Stimulated activated CD8-positive, alpha-beta memory T cell treated with anti-CD3 and anti-CD28 coated beads, Interleukin-4, amount 100 ng/mL, for 1 hour (primary cell): ENCODE measurements at regions not wholly inside any gene's neighbourhood (a gene's known extent, or its start where the extent isn't known, plus 50 kb on each side); places are given as distances from the start of the nearest gene placed in this dataset.
"Not testable (repeated sequence)": the region's sequence is repeated elsewhere in the genome, so short reads cannot be mapped to it uniquely, and the experiment has no call there.

ENCODE experiments used
- DNase-seq, 2 donors: peaks; one replicate each; pipeline ENCODE4 v3.0.0-alpha.2; 2020; ENCODE audit warnings: low read depth in 2 of 2, low spot score in 1 of 2

DNA sequence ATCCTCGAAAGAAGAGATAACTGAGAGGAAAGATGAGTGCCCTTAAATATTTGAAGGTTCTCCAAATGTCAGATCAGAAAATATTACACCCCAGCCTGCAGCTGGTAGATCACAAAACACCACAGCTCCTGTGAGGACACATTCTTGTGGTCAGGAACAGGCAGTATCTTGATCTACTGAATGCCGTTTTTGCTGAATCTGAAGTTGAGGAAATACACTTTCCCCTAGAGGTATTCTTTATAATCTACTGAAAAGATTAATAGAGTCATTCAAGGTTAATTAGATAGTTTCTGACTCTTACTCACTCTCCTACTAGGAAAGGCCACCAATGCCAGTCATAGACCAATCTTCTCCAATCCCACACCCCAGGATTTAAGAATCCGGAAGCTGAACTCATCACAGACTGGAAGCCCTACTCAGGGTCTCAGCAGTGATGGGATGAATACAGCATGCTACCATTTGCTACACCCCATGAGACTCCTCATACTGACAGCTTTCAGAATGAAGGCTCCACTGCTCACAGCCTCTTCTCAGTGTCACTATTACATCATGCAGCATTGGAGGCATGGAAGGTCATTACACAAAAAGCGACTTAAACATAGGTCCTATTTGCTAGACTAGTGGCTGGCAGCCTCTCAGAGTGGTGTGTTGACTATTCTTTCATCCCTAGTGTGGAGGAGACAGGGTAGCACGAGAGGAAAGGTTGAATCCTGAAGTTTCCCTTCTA, 143.9 kb upstream of the SLC1A3 start:
- DNase-seq: no peak

DNA sequence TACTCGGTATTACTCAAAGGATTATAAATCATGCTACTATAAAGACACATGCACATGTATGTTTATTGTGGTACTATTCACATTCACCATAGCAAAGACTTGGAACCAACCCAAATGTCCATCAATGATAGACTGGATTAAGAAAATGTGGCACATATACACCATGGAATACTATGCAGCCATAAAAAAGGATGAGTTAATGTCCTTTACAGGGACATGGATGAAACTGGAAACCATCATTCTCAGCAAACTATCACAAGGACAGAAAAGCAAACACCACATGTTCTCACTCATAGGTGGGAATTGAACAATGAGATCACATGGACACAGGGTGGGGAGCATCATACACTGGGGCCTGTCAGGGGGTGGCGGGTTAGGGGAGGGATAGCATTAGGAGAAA, 130.5 kb upstream of the SLC1A3 start:
- DNase-seq: not testable (repeated sequence)

DNA sequence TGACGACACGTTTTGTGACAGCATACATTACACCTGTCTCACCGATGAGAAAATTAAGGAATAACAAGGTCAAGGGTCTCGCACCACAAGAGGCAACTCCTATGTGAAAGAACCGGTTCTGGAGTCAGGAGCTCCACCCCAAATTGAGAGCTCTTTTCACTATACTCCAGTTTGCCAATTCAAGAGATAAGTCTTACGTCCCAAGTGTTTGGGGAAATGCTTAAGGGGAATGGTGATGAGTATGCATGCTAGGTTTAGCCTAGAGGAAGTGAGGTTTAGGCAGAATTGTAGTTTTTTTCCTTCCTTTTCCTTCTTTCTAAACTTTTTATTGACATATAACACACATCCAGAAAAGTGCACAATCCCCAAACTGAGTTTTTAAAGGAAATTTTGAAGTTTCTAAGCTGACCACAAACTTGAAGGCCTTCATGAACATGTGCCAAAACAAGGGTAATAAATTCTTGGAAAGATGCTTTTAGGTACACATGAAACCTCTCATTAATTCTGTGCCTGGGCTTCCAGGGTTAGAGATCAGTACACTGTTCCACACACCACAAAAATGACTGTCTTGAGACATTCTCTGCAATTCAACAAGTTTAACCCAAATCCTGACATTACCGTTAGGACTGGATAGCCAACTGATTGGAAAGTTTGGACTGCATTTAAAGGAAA, 127.6 kb upstream of the SLC1A3 start:
- DNase-seq: no peak

DNA sequence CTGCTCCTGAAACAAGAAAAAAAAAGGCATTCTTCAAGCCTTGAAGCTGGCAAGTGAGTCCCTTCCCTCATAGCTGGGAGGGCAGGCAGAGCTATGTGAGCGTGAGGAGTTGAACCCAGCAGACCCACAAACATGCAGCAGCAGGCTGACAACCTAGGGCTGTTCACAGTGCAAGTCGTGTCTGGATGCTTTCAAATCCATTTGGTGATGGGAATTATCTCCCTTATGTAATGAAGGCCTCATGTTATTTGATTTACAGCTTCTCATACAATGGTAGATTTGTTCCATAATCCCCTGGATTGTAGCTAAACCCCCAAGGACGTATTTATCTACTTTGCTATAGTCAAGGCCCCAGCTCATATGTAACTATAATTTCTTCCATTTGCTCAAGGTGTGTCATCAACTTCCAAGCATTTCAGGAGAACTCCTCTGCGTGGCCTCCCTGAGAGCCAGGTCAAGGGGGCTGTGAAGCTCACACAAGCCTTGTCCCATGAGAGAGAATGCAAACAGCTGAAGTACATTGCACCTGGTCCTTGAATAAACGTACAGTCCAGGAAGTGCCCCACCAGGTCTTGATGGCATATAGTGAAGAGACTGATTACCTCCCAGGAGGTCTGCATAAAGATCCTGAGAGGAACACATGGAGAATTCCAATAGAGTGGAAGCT, 124.8 kb upstream of the SLC1A3 start:
- no peak for DNase-seq

DNA sequence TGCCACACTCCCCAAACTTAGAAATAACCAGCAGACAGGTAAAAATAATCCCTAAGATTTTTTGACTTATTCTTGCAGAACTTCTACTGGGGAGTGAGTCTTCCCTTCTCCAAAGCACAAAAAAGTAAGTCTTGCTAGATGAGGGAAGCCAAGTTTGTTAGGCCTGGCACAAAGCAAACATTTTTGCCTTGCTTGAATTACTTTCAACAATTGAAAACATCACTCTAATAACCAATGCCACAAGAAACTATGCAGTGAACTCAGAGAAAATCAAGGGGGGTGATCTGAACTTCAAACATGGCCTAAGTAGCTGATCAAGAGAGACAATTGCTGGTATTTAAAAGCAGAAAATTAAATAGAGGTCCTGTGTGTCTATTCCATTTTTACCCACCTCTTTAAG, 123.6 kb upstream of the SLC1A3 start:
- no peak for DNase-seq

DNA sequence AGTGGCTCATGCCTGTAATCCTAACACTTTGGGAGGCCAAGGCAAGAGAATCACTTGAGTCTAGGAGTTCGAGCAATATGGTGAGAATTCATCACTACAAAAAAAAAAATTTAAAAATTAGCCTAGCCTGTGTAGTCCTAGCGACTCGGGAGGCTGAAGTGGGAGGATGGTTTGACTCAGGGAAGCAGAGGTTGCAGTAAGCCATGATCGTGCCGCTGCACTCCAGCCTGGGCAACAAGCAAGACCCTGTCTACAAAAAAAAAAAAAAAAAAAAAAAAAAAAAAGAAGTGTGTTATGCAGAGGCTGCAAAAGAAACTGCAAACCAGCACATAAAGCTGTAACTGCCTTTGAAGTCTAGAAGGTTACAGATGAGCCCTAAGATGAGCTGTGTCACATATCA, 116.9 kb upstream of the SLC1A3 start:
- DNase-seq: no peak

DNA sequence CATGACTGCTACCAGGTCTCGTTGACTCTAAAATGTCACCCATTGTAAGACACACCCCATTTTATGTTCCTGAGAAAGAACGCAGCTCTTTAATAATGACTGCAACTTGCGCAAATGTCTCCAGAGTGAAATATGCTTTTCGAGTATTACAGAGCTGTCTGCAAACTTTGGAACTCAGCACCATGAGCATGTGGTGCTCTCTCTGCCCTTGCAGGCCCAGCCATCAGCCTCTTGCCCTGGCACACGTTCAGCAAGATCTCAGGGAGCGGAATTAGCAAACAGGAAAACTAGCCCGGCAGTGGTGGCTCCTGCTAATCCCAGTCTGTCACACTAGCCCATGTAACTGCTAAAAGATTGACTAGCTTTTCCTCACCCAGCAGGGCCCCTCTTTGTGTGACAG, 114.5 kb upstream of the SLC1A3 start:
- DNase-seq: no peak

DNA sequence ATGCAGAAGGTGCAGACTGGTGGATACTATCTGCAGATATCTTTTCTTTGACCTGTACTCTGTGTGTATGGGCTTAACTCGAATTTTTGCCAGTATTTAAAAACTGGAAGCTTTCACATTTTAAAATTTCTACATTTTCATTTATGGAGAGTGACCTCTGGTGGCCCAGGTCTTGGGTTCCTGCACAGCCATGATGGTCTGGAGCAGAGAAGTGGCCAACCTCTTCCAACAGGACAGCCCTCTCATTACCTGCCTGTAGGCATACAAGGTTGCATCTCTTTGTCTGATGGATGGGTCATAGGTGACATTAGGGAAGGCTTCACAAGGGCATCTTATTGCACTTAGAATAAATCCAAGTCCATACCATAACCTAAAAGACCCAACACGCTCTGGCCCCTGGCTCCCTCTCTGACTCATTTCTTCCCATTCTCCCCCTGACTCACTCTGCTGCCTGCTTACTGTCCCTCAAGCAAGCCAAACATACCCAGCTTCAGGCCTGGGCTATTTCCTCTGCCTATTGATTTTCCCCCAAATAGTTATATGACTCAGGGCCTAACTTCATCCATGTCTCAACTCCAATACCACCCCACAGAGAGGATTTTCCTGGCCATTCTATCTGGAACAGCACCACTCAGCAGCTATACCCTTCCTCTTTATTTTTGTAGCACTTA, 113.3 kb upstream of the SLC1A3 start:
- no peak for DNase-seq

DNA sequence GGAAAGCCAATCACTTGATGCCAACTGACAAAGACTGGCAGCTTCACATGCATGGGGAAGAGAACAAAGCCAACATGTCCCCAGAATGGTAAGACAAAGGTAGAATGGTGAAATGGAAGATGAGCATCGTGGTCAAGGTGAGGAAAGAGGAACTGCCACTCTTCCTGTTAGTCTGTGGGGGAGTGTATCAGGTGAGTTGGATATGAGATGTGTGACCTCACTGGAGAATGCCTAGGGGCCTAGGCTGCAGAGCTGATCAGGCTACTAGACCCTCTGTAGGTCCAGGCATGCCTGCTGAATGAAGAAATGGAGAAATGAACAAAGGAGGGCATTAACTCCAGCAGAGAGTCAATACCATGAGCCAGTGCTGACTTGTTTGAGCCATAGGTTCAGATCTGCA, 112.4 kb upstream of the SLC1A3 start:
- no peak for DNase-seq

DNA sequence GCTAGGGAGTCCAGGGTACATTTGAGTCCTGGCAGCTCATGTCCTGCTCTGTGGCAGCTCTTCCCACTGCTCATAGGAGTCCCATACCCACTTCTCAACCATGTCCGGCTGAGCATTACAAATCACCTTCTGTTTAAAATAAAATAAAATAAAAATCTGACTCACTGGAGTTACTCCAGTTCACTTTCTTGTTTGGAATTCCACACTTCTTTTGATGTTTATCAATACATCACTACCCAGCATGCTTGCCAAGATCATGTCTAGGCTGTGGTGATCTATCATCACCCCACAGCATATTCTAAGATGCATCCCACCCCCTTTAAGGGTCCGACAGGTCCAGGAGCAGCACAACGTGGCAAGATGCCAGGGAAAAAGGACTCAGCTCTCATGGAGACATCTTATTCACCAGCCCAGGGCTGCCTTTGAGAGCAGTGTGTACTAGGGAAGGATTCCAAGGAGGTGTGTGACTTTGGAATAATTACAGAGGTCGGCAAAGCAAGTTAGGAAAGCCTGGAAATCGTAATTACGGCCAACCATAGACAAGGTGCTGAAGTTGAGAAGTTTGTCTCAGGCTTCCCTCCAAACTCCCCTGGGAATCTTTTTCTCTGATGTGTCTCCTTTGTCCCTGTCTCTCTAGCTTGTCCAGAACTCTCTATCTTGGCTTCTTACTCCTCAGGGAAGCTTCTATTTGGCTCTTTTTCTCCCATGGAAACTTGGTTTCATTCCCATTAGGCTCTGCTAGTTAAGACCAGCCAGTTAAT, 111.4 kb upstream of the SLC1A3 start:
- no peak for DNase-seq

DNA sequence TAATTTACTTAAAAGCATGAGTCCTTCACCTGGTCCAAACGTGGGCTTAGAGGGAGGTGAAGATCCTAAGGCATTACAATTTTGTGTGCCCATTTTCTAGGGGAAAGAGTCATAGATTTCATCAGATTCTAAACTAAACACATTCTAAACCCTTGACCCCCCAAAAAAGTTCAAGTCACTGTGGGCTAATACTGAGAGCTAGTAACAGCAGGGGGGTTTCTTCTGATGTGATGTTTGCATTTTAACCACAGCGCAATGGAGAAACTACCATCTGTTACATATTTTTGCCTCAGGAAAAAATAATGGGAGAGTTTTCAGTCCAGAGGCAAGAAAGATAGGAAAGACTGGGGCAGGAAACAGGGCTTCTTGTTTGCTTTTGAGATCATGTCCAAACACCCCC, 110.8 kb upstream of the SLC1A3 start:
- no peak for DNase-seq

DNA sequence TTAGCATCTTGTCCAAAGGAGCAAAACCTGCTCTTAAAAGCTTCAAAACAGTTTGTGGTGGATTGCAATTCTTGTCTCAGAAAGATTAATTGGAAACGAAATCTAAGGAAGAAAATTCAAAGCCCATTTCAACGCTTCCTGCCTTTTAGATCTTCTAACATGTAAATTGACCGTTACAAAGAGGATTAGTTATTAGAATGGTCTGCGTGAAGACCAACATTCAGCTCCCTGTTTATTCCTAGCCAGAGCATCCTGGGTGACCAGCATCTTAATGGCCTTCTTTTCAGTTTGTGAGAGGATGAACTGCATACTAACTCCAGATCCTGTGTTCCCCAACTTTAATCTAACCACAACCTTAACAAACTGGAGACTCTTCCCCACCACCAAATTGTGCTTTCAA, 109.9 kb upstream of the SLC1A3 start:
- DNase-seq: no peak

DNA sequence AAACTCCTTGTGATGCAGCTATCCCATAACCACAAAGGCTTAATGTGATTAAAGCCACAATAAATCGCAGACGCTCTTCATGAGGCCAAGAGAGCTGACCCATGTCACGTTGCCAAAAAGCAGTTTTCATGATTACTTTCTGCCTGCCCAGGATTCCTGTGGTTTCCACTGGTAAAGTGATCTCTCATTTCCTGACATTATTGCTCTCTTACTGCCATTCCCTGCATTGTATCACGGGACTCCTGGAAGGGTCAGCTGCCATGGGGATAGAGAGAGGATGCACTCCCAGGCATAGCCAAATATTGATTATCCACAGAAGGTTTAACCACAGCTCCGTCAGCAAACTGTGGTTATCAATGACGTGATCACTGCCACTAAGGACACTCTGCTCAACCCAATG, 103.8 kb upstream of the SLC1A3 start:
- DNase-seq: no peak

DNA sequence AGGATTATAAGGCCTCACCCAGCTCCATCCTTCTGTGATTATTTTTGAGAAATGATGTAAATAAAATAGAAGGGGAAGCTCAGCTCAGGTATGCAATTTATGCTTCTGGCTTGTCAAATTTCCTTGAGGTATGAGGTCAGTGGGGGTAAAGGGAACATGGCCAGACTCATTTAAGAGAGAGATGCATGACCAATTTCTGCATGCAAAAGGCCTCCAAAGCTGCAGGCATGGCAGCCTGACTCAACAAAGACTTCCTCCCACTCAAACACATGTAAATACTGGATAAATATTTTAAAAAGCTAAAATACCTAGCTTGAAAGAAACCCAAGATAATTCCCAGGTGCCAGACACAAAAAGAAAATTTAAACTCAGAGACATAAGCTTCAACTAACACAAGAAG, 101.4 kb upstream of the SLC1A3 start:
- DNase-seq: no peak

DNA sequence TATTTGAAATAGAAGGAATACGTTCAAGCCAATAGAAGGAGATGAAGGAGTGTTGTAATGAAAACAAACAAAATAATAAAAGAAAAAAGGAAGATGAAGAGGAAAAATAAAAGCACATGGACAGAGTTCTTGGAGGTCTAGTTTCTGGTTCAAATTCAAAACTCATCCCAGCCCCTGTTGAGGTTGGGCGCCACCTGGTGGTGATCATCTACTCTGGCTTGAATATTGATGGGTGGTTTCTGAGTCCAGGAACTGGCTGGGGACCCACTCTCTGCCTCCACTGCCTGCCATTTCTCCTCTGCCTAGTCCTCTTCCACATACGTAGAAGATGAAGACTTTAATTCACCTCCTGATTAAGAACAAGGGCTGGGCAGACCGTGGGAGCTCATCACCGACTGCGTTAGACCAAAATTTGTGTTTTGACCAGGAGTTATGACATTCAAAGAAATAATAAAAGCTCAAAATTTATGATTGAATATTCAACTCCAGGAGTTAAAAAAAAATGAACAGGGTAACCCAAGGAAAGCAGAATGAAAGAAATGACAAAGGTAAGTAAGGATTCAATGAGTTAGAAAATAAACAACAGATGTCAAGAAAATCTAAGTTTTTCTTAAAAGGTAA, 99.0 kb upstream of the SLC1A3 start:
- DNase-seq: peak; percentile 30 to 47

DNA sequence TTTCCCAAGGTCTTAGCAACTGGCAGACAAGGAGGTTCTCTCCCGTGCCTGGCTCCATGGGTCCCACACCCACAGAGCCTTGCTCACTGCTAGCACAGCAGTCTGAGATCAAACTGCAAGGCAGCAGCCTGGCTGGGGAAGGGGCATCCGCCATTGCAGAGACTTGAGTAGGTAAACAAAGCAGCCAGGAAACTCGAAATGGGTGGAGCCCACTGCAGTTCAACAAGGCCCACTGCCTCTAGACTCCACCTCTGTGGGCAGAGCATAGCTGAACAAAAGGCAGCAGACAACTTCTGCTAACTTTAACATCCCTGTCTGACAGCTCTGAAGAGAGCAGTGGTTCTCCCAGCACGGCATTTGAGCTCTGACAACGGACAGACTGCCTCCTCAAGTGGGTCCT, 98.1 kb upstream of the SLC1A3 start:
- not testable (repeated sequence) for DNase-seq

DNA sequence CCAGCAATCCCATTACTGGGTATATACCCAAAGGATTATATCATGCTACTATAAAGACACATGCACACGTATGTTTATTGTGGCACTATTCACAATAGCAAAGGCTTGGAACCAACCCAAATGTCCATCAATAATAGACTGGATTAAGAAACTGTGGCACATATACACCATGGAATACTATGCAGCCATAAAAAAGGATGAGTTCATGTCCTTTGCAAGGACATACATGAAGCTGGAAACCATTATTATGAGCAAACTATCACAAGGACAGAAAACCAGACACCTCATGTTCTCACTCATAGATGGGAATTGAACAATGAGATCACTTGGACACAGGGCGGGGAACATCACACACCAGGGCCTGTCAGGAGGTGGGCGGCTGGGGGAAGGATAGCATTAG, 92.8 kb upstream of the SLC1A3 start:
- not testable (repeated sequence) for DNase-seq

DNA sequence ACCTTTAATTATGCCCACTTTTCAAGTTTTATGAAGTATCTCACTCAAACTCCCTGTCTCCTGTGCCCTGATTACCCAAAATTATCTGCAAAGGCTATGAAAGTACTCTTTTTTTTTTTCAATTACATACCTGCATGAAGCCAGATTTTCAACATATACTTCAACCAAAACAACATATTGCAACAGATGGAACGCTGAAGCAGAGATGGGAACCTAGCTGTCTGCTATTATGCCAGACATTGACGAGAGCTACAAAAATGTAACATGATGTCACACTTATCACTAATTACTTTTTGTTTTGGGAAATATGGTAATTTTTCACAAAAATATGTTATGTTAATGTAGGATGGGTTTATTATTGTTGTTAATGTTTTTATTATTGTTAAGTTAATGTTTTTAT, 86.5 kb upstream of the SLC1A3 start:
- no peak for DNase-seq

DNA sequence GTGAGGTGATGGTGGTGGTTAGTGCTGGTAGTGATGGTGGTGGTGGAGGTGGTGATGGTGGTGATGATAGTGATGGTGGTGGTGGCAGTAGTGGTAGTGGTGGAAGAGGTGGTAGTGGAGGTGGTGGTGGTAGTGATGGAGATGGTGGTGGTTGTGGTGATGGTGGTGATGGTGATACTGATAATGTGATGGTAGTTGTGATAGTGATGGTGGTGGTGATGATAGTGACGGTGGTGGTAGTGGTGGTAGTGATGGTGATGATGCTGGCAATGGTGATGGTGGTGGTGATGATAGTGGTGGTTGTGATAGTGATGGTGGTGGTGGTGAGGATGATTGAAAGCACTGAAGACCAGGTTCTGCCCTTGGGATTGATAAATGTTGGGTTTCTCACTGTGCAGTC, 85.2 kb upstream of the SLC1A3 start:
- no peak for DNase-seq

DNA sequence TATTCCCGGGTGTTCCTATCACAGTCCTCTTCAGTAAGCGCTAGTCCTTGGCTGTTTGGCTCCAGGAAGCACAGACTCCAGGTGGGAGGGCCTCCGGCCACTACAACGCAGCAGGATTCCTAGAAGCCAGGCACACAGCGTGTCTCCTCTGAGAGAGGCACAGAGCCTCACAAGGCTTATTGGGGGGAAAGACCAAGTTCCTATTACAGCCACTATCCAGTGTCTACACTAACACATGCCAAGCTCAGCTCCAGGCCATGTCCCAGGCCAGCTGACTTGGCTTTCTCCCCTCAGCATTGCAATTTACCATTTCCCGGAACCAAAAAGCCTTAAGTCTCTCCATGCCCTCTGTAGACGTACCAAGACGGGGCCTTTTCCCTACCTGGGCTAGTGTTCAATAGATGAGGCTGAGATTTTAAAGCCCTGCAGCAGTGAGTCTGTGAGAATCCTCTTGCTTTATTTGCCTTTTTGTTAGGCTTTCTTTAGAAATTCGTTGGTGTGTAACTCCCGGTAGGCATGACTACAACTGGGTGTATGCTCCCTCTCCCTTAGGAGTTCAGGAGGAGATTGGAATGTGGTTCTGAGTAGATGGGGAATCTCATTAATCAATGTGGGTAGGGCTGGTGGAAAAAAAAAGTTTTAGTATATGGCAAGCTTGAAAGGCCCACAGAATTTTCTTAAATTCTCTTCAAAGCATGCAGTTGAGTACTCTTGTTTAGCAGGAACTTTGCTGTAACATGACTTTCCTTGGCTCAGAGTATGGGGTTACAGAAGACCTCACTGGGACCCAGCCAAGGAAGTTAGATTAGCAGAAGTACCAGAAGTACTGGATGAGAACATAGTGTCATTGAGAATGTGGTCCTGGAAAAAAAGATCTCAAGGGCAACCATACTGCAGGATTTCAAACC, 84.3 kb upstream of the SLC1A3 start:
- DNase-seq: no peak
